ENCODE measurements at regions not wholly inside any gene's neighbourhood (a gene's known extent, or its start where the extent isn't known, plus 50 kb on each side); places are given as distances from the start of the nearest gene placed in this dataset.
A peak's percentile ranks its signal among the peaks of the same experiment; 100 is the strongest.

GRCh38 chr16:74169687-74170376, 126.8 kb upstream of the PSMD7 start:
- no peak for DNase-seq

- no peak for DNase-seq
Measured at GRCh38 chr16:74169066-74169465, 127.5 kb upstream of the PSMD7 start.

GRCh38 chr16:74168445-74168844, 128.2 kb upstream of the PSMD7 start:
- DNase-seq: no peak

GRCh38 chr16:74166456-74166855, 130.2 kb upstream of the PSMD7 start:
- DNase-seq: no peak

- no peak for DNase-seq
Measured at GRCh38 chr16:74165566-74166080, 131.0 kb upstream of the PSMD7 start.

GRCh38 chr16:74160759-74161158, 135.9 kb upstream of the PSMD7 start:
- no peak for DNase-seq

GRCh38 chr16:74153773-74154172, 142.8 kb upstream of the PSMD7 start:
- no peak for DNase-seq

GRCh38 chr16:74146643-74147042, 150.0 kb upstream of the PSMD7 start:
- DNase-seq: no peak

- DNase-seq: no peak
Measured at GRCh38 chr16:74143171-74143570, 153.4 kb upstream of the PSMD7 start.

- DNase-seq: no peak
Measured at GRCh38 chr16:74141015-74141414, 155.6 kb upstream of the PSMD7 start.

GRCh38 chr16:74140557-74140956, 156.1 kb upstream of the PSMD7 start:
- DNase-seq: no peak

- DNase-seq: no peak
Measured at GRCh38 chr16:74123826-74124225, 172.8 kb upstream of the PSMD7 start.

GRCh38 chr16:74123195-74123594, 173.4 kb upstream of the PSMD7 start:
- no peak for DNase-seq

- DNase-seq: no peak
Measured at GRCh38 chr16:74117798-74118197, 178.8 kb upstream of the PSMD7 start.

GRCh38 chr16:74113545-74113944, 183.1 kb upstream of the PSMD7 start:
- no peak for DNase-seq

GRCh38 chr16:74111456-74111982, 185.1 kb upstream of the PSMD7 start:
- DNase-seq: no peak

GRCh38 chr16:74107795-74108610, 188.6 kb upstream of the PSMD7 start:
- peak; percentile 17 for DNase-seq

GRCh38 chr16:74104022-74104421, 192.6 kb upstream of the PSMD7 start:
- DNase-seq: no peak

- no peak for DNase-seq
Measured at GRCh38 chr16:74101379-74102137, 195.1 kb upstream of the PSMD7 start.

- no peak for DNase-seq
Measured at GRCh38 chr16:74100395-74101326, 196.0 kb upstream of the PSMD7 start.

GRCh38 chr16:74099530-74099929, 197.1 kb upstream of the PSMD7 start:
- DNase-seq: no peak

- DNase-seq: no peak
Measured at GRCh38 chr16:74094962-74095361, 201.7 kb upstream of the PSMD7 start.
